CD14-positive monocyte (primary cell): ENCODE measurements at regions not wholly inside any gene's neighbourhood (a gene's known extent, or its start where the extent isn't known, plus 50 kb on each side); places are given as distances from the start of the nearest gene placed in this dataset.

Source experiments
- DNase-seq, 3 donors: peaks; one replicate each; pipeline ENCODE4 v3.0.0-alpha.2; 2011 to 2022
- H2AFZ ChIP-seq: 2 replicates; pipeline ENCODE4 v1.6.0; 2012; ENCODE audit warnings: mild to moderate bottlenecking, low read depth, low read length, inconsistent platforms; ENCODE audit not compliant: insufficient read depth, poor library complexity, severe bottlenecking
- H3K27ac ChIP-seq, 2 donors: 1 replicate in 1 of 2; 2 replicates in 1 of 2; pipeline ENCODE4 v1.5.1; 2012 to 2013; ENCODE audit warnings: low read length in 2 of 2, control low read depth in 1 of 2, inconsistent platforms in 1 of 2, low read depth in 1 of 2, mild to moderate bottlenecking in 1 of 2
- H3K27me3 ChIP-seq, 2 donors: one replicate each; pipeline versions ENCODE4 v1.6.0 to v1.6.1; 2011 to 2013; ENCODE audit warnings: low read length in 2 of 2; ENCODE audit not compliant: control insufficient read depth in 2 of 2, insufficient read depth in 2 of 2
- H3K36me3 ChIP-seq, 2 donors: replicated peaks in 1 of 2; 1 replicate in 1 of 2; 2 replicates in 1 of 2; pipeline versions ENCODE4 v1.5.1 to v1.6.1; 2012 to 2013; ENCODE audit warnings: low read length in 2 of 2, control low read depth in 1 of 2, inconsistent platforms in 1 of 2, mild to moderate bottlenecking in 1 of 2; ENCODE audit not compliant: insufficient read depth in 2 of 2, control insufficient read depth in 1 of 2
- H3K4me1 ChIP-seq, 2 donors: 1 replicate in 1 of 2; 2 replicates in 1 of 2; pipeline versions ENCODE4 v1.5.1 to v1.6.1; 2012 to 2013; ENCODE audit warnings: low read length in 2 of 2, control low read depth in 1 of 2, inconsistent platforms in 1 of 2, mild to moderate bottlenecking in 1 of 2, moderate library complexity in 1 of 2; ENCODE audit not compliant: insufficient read depth in 2 of 2, control insufficient read depth in 1 of 2
- H3K4me2 ChIP-seq: replicated peaks from 2 replicates; pipeline ENCODE3; 2012; ENCODE audit warnings: low read length, moderate library complexity, mild to moderate bottlenecking; ENCODE audit not compliant: poor library complexity, severe bottlenecking; ENCODE audit errors: extremely low read depth
- H3K4me3 ChIP-seq, 3 experiments: fragments of 200-600 bp in 1 of 3; sonication (generic) in 1 of 3; replicated peaks in 1 of 3; 1 replicate in 2 of 3; 2 replicates in 1 of 3; pipeline ENCODE4 v1.5.1; 2011 to 2013; ENCODE audit warnings: low read length in 3 of 3, mild to moderate bottlenecking in 3 of 3, control low read depth in 2 of 3, low read depth in 2 of 3, inconsistent platforms in 1 of 3, moderate library complexity in 1 of 3
- H3K79me2 ChIP-seq: 2 replicates; pipeline ENCODE4 v1.6.0; 2012; ENCODE audit warnings: mild to moderate bottlenecking, control low read depth, inconsistent platforms, low read length, moderate library complexity; ENCODE audit not compliant: insufficient read depth
- H3K9ac ChIP-seq: 2 replicates; pipeline ENCODE4 v1.6.0; 2017; ENCODE audit warnings: low read length, mild to moderate bottlenecking; ENCODE audit not compliant: insufficient read depth, poor library complexity, severe bottlenecking
- H3K9me3 ChIP-seq, 2 donors: replicated peaks in 1 of 2; 1 replicate in 1 of 2; 2 replicates in 1 of 2; pipeline versions ENCODE4 v1.5.1 to v1.6.1; 2012 to 2013; ENCODE audit warnings: low read length in 2 of 2, control low read depth in 1 of 2; ENCODE audit not compliant: control insufficient read depth in 1 of 2, insufficient read depth in 1 of 2
- H4K20me1 ChIP-seq: 2 replicates; pipeline ENCODE4 v1.6.0; 2012; ENCODE audit warnings: mild to moderate bottlenecking, low read length, control low read depth, moderate library complexity; ENCODE audit not compliant: insufficient read depth
- H3K27ac Mint-ChIP-seq, 7 donors: one replicate each; pipeline ENCODE4 v1.8.0; 2020; ENCODE audit warnings: mild to moderate bottlenecking in 7 of 7, mixed read lengths in 7 of 7, moderate library complexity in 6 of 7, inconsistent platforms in 2 of 7
- H3K27me3 Mint-ChIP-seq, 3 donors: one replicate each; pipeline ENCODE4 v1.8.0; 2021 to 2022; ENCODE audit warnings: low read depth in 3 of 3, mild to moderate bottlenecking in 3 of 3, mixed read lengths in 3 of 3, moderate library complexity in 3 of 3, inconsistent platforms in 1 of 3
- H3K36me3 Mint-ChIP-seq, 2 donors: one replicate each; pipeline ENCODE4 v1.8.0; 2020; ENCODE audit warnings: mixed read lengths in 2 of 2, inconsistent platforms in 1 of 2, mild to moderate bottlenecking in 1 of 2
- H3K4me1 Mint-ChIP-seq: one replicate; pipeline ENCODE4 v1.8.0; 2020; ENCODE audit warnings: mild to moderate bottlenecking, mixed read lengths
- H3K4me3 Mint-ChIP-seq, 2 donors: one replicate each; pipeline ENCODE4 v1.8.0; 2020; ENCODE audit warnings: mild to moderate bottlenecking in 2 of 2, mixed read lengths in 2 of 2, moderate library complexity in 1 of 2
- H3K9me3 Mint-ChIP-seq, 7 donors: one replicate each; pipeline ENCODE4 v1.8.0; 2020 to 2022; ENCODE audit warnings: mixed read lengths in 7 of 7, mild to moderate bottlenecking in 6 of 7, moderate library complexity in 6 of 7, inconsistent platforms in 2 of 7
- WGBS: methylation state at CpG from one replicate; pipeline ENCODE4 v1.1.5; 2013; ENCODE audit warnings: missing lambda C conversion rate; ENCODE audit not compliant: insufficient coverage; 5-methylcytosine and 5-hydroxymethylcytosine counted together
- intact Hi-C, 2 donors: fragments of 100-400 bp; cut with micrococcal nuclease; formaldehyde crosslinking; loops; one replicate each; pipeline versions ENCODE4 v1.15.0 to v1.15.1; 2023
- TF ChIP-seq, protein P1 (sequence below): fragments of 200-600 bp; IDR thresholded peaks from one replicate; pipeline ENCODE4 v1.8.0; 2022; ENCODE audit warnings: antibody characterized with exemption, mild to moderate bottlenecking

DNA sequence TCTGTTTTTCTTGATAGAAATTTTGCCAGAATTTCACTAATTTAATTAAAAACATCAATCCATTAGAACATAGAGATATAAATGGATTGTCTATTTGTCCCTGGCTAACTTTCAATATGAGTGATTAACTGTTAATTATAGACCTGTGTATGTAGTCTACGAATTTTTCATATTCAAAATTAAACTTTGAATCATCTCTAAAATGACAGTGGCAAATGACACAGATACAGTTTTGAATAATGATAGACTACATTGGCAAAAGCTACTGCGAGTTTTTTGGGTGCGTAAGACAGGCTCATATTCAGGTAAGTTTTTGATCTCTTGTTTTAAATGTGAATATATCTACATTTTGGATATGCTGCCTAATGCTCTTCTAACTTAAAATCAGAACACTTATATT is 86.0 kb upstream of the TBC1D5 start:
- Histone ChIP-seq H3K27ac (no peak overlapping the region), H3K9ac (no peak overlapping the region), H4K20me1 (no peaks in the 10 kb centered on the region), H3K27me3 (no peaks in the 10 kb centered on the region), H3K79me2 (no peaks in the 10 kb centered on the region), H3K36me3 (no peaks in the 10 kb centered on the region), H3K4me3 (no peak overlapping the region), H2AFZ (no peak overlapping the region), H3K4me2 (no peak overlapping the region), H3K9me3 (no peaks in the 10 kb centered on the region), H3K4me1 (no peaks in the 10 kb centered on the region)
- TF ChIP-seq, protein P1, sequence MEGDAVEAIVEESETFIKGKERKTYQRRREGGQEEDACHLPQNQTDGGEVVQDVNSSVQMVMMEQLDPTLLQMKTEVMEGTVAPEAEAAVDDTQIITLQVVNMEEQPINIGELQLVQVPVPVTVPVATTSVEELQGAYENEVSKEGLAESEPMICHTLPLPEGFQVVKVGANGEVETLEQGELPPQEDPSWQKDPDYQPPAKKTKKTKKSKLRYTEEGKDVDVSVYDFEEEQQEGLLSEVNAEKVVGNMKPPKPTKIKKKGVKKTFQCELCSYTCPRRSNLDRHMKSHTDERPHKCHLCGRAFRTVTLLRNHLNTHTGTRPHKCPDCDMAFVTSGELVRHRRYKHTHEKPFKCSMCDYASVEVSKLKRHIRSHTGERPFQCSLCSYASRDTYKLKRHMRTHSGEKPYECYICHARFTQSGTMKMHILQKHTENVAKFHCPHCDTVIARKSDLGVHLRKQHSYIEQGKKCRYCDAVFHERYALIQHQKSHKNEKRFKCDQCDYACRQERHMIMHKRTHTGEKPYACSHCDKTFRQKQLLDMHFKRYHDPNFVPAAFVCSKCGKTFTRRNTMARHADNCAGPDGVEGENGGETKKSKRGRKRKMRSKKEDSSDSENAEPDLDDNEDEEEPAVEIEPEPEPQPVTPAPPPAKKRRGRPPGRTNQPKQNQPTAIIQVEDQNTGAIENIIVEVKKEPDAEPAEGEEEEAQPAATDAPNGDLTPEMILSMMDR: no peak
- no peaks in the 10 kb centered on the region for H3K27me3 Mint-ChIP-seq
- H3K4me3 Mint-ChIP-seq: no peak overlapping the region
- H3K27ac Mint-ChIP-seq: no peak overlapping the region
- peaks cover 5% of the 10 kb centered on the region for H3K4me1 Mint-ChIP-seq
- WGBS: no CpG with 5 or more reads among the region's 3 CpGs
- no peaks in the 10 kb centered on the region for H3K9me3 Mint-ChIP-seq
- H3K36me3 Mint-ChIP-seq: no peaks in the 10 kb centered on the region
- intact Hi-C loops: no loop called here
- no peak for DNase-seq

DNA sequence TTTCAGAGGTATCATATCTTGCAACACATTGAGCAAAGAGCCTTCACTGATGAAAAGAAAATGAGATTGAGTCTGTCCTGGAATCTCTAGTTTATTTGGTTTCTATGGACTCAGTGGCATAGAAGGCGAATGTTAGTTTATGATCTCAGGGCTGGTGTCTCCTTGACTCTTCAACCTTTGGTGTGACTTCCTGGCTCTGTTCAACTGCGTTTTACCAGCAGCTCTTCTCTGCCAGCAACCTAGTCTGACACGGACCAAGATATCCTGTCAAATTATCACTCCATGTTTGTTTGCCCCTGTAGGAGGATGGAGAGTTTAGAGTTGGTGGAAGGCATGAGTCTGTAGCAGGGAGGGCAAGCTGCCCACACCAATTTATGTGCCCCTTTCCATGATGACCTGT is 82.9 kb upstream of the TBC1D5 start:
- DNase-seq: no peak
- Histone ChIP-seq H3K4me3 (no peak overlapping the region), H3K27ac (no peak overlapping the region), H3K36me3 (no peaks in the 10 kb centered on the region), H3K9ac (no peak overlapping the region), H3K4me1 (no peaks in the 10 kb centered on the region), H3K9me3 (no peaks in the 10 kb centered on the region), H3K79me2 (no peaks in the 10 kb centered on the region), H4K20me1 (no peaks in the 10 kb centered on the region), H2AFZ (no peak overlapping the region), H3K4me2 (no peak overlapping the region), H3K27me3 (no peaks in the 10 kb centered on the region)
- no peak overlapping the region for H3K4me3 Mint-ChIP-seq
- H3K27ac Mint-ChIP-seq: no peak overlapping the region
- intact Hi-C loops: no loop called here
- H3K27me3 Mint-ChIP-seq: no peaks in the 10 kb centered on the region
- TF ChIP-seq, protein P1: no peak
- H3K4me1 Mint-ChIP-seq: no peaks in the 10 kb centered on the region
- 100% methylated on average over 2 of the region's 3 CpGs for WGBS
- no peaks in the 10 kb centered on the region for H3K9me3 Mint-ChIP-seq
- H3K36me3 Mint-ChIP-seq: no peaks in the 10 kb centered on the region
